CD8-positive, alpha-beta memory T cell (primary cell): ENCODE measurements at regions not wholly inside any gene's neighbourhood (a gene's known extent, or its start where the extent isn't known, plus 50 kb on each side); places are given as distances from the start of the nearest gene placed in this dataset.

Experiments used
- CTCF ChIA-PET: fragments of 350-600 bp; sonication (Branson Sonifier 250); formaldehyde crosslinking; loops from one replicate; lab custom pipeline; 2021; ENCODE audit warnings: antibody characterized with exemption; lab: Charles Lee
- POLR2A ChIA-PET: fragments of 350-600 bp; sonication (Branson Sonifier 250); formaldehyde crosslinking; loops from one replicate; lab custom pipeline; 2021; ENCODE audit warnings: antibody characterized with exemption; lab: Charles Lee
- DNase-seq, 5 donors: peaks; one replicate each; pipeline versions ENCODE4 v3.0.0 to v3.0.0-alpha.2; 2020 to 2022; ENCODE audit warnings: mixed read lengths in 1 of 5
- H3K27ac ChIP-seq: one replicate; pipeline ENCODE4 v1.7.0; 2013; ENCODE audit warnings: low read depth, mild to moderate bottlenecking, low read length, moderate library complexity
- H3K27me3 ChIP-seq: 2 replicates; pipeline ENCODE4 v1.7.0; 2013; ENCODE audit warnings: low read length, mild to moderate bottlenecking; ENCODE audit not compliant: insufficient read depth, poor library complexity, severe bottlenecking
- H3K36me3 ChIP-seq: 2 replicates; pipeline ENCODE4 v1.7.0; 2013; ENCODE audit warnings: mild to moderate bottlenecking, low read length, moderate library complexity; ENCODE audit not compliant: insufficient read depth
- H3K4me1 ChIP-seq: 2 replicates; pipeline ENCODE4 v1.7.0; 2013; ENCODE audit warnings: mild to moderate bottlenecking, low read length, moderate library complexity; ENCODE audit not compliant: insufficient read depth
- H3K4me3 ChIP-seq: 2 replicates; pipeline ENCODE4 v1.7.0; 2013; ENCODE audit warnings: mild to moderate bottlenecking, low read length
- H3K9me3 ChIP-seq: 2 replicates; pipeline ENCODE4 v1.7.0; 2013; ENCODE audit warnings: mild to moderate bottlenecking, low read length
- H3K27ac Mint-ChIP-seq, 8 donors: one replicate each; pipeline ENCODE4 v1.8.0; 2020 to 2021; ENCODE audit warnings: mixed read lengths in 8 of 8, mild to moderate bottlenecking in 6 of 8, inconsistent platforms in 3 of 8, moderate library complexity in 3 of 8
- H3K27me3 Mint-ChIP-seq, 2 donors: one replicate each; pipeline ENCODE4 v1.8.0; 2020 to 2021; ENCODE audit warnings: mixed read lengths in 2 of 2, mild to moderate bottlenecking in 1 of 2, moderate library complexity in 1 of 2
- H3K36me3 Mint-ChIP-seq, 3 donors: one replicate each; pipeline ENCODE4 v1.8.0; 2020 to 2021; ENCODE audit warnings: mixed read lengths in 3 of 3, inconsistent platforms in 1 of 3, mild to moderate bottlenecking in 1 of 3
- H3K4me1 Mint-ChIP-seq, 3 donors: one replicate each; pipeline ENCODE4 v1.8.0; 2020 to 2021; ENCODE audit warnings: mixed read lengths in 3 of 3, inconsistent platforms in 1 of 3, mild to moderate bottlenecking in 1 of 3
- H3K4me3 Mint-ChIP-seq, 7 donors: one replicate each; pipeline ENCODE4 v1.8.0; 2020 to 2021; ENCODE audit warnings: mixed read lengths in 7 of 7, mild to moderate bottlenecking in 6 of 7, moderate library complexity in 4 of 7, inconsistent platforms in 2 of 7
- H3K9me3 Mint-ChIP-seq, 5 donors: one replicate each; pipeline ENCODE4 v1.8.0; 2020 to 2022; ENCODE audit warnings: mixed read lengths in 5 of 5, mild to moderate bottlenecking in 3 of 5, moderate library complexity in 2 of 5, inconsistent platforms in 1 of 5

- no peaks in the 10 kb centered on the region for H3K9me3 ChIP-seq
- no peak overlapping the region for H3K27ac ChIP-seq
- Mint-ChIP-seq H3K9me3 (peaks cover 2 to 16% (median 7%) of the 10 kb centered on the region in 5 donors), H3K36me3 (no peaks in the 10 kb centered on the region), H3K27ac (no peak overlapping the region), H3K4me3 (no peak overlapping the region), H3K27me3 (no peaks in the 10 kb centered on the region), H3K4me1 (no peaks in the 10 kb centered on the region)
- ChIA-PET CTCF (no interaction called here), POLR2A (no interaction called here)
- no peaks in the 10 kb centered on the region for H3K36me3 ChIP-seq
- no peaks in the 10 kb centered on the region for H3K4me1 ChIP-seq
- H3K27me3 ChIP-seq = no peaks in the 10 kb centered on the region
- DNase-seq = no peak
- H3K4me3 ChIP-seq = no peak overlapping the region
Measured at GRCh38 chr6:74870403-74870802, 335.4 kb downstream of the COL12A1 start.

- no peaks in the 10 kb centered on the region for H3K27me3 ChIP-seq
- H3K4me1 Mint-ChIP-seq = no peaks in the 10 kb centered on the region
- no peak for DNase-seq
- ChIA-PET CTCF (no interaction called here), POLR2A (no interaction called here)
- peaks cover 0 to 17% (median 3%) of the 10 kb centered on the region in 5 donors for H3K9me3 Mint-ChIP-seq
- H3K4me1 ChIP-seq = no peaks in the 10 kb centered on the region
- no peak overlapping the region for H3K4me3 Mint-ChIP-seq
- no peak overlapping the region for H3K27ac Mint-ChIP-seq
- no peak overlapping the region for H3K27ac ChIP-seq
- H3K36me3 ChIP-seq = no peaks in the 10 kb centered on the region
- no peaks in the 10 kb centered on the region for H3K36me3 Mint-ChIP-seq
- no peaks in the 10 kb centered on the region for H3K9me3 ChIP-seq
- no peaks in the 10 kb centered on the region for H3K27me3 Mint-ChIP-seq
- no peak overlapping the region for H3K4me3 ChIP-seq
Measured at GRCh38 chr6:74867291-74867690, 338.6 kb downstream of the COL12A1 start.

GRCh38 chr6:74863968-74864367 is 341.9 kb downstream of the COL12A1 start:
- H3K36me3 ChIP-seq = no peaks in the 10 kb centered on the region
- no peak for DNase-seq
- H3K9me3 ChIP-seq = no peaks in the 10 kb centered on the region
- H3K4me1 Mint-ChIP-seq = no peaks in the 10 kb centered on the region
- no peaks in the 10 kb centered on the region for H3K36me3 Mint-ChIP-seq
- no peak overlapping the region for H3K4me3 Mint-ChIP-seq
- H3K27me3 ChIP-seq = no peaks in the 10 kb centered on the region
- no peaks in the 10 kb centered on the region for H3K4me1 ChIP-seq
- POLR2A ChIA-PET = no interaction called here
- H3K4me3 ChIP-seq = no peak overlapping the region
- CTCF ChIA-PET = no interaction called here
- no peaks in the 10 kb centered on the region for H3K27me3 Mint-ChIP-seq
- H3K27ac Mint-ChIP-seq = no peak overlapping the region
- no peak overlapping the region for H3K27ac ChIP-seq
- peaks cover 0 to 17% (median 0%) of the 10 kb centered on the region in 5 donors for H3K9me3 Mint-ChIP-seq

- H3K9me3 ChIP-seq = no peaks in the 10 kb centered on the region
- no peaks in the 10 kb centered on the region for H3K27me3 ChIP-seq
- H3K9me3 Mint-ChIP-seq = peaks cover 0 to 6% (median 0%) of the 10 kb centered on the region in 5 donors
- POLR2A ChIA-PET = no interaction called here
- H3K4me3 Mint-ChIP-seq = no peak overlapping the region
- no peak overlapping the region for H3K27ac ChIP-seq
- no peaks in the 10 kb centered on the region for H3K27me3 Mint-ChIP-seq
- no peak overlapping the region for H3K27ac Mint-ChIP-seq
- no peaks in the 10 kb centered on the region for H3K36me3 ChIP-seq
- CTCF ChIA-PET = no interaction called here
- no peak overlapping the region for H3K4me3 ChIP-seq
- no peak for DNase-seq
- H3K4me1 Mint-ChIP-seq = no peaks in the 10 kb centered on the region
- no peaks in the 10 kb centered on the region for H3K36me3 Mint-ChIP-seq
- no peaks in the 10 kb centered on the region for H3K4me1 ChIP-seq
Measured at GRCh38 chr6:74860456-74860855, 345.4 kb downstream of the COL12A1 start.

DNA sequence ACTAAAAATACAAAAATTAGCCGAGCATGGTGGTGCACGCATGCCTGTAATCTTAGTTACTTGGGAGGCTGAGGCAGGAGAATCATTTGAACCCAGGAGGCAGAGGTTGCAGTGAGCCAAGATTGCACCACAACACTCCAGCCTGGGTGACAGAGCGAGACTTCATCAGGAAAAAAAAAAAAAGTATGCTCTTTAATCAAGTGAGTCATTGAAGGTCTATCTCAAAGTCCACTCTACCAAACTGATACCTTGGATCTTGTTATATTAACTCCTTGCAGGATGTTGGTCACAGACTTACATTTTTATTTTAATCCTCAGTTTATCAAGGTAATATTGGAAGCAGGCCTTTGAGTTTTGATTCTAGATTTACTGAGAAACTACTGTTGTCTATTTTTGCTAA is 348.7 kb downstream of the COL12A1 start:
- Histone ChIP-seq H3K9me3 (no peaks in the 10 kb centered on the region), H3K4me1 (no peaks in the 10 kb centered on the region), H3K4me3 (no peak overlapping the region), H3K27me3 (no peaks in the 10 kb centered on the region), H3K36me3 (no peaks in the 10 kb centered on the region), H3K27ac (no peak overlapping the region)
- Mint-ChIP-seq H3K4me1 (no peaks in the 10 kb centered on the region), H3K9me3 (peaks cover 0 to 8% (median 0%) of the 10 kb centered on the region in 5 donors), H3K27me3 (no peaks in the 10 kb centered on the region), H3K36me3 (no peaks in the 10 kb centered on the region), H3K4me3 (no peak overlapping the region), H3K27ac (no peak overlapping the region)
- ChIA-PET CTCF (no interaction called here), POLR2A (no interaction called here)
- no peak for DNase-seq

DNA sequence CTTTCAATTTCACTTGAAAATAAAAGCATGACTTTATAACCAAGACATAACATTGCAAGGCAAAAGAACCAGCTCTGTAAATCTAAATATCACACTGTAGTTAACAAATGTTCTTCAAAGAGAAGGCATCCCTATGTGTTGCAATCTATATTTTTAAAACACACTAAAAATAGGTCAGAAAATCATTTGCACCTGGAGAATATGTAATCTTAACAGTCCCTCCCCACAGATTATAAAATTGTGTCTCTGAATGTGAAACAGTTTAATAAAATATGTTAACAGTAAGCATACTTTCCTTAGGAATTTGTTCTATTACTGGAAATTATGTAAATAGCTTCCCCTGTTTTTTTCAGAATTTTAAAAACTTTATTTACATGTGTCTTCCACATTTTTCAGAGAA is 351.9 kb downstream of the COL12A1 start:
- H3K36me3 Mint-ChIP-seq = no peaks in the 10 kb centered on the region
- H3K36me3 ChIP-seq = no peaks in the 10 kb centered on the region
- H3K4me3 ChIP-seq = no peak overlapping the region
- no peaks in the 10 kb centered on the region for H3K4me1 ChIP-seq
- no peak overlapping the region for H3K27ac ChIP-seq
- H3K4me1 Mint-ChIP-seq = no peaks in the 10 kb centered on the region
- ChIA-PET CTCF (no interaction called here), POLR2A (no interaction called here)
- H3K4me3 Mint-ChIP-seq = no peak overlapping the region
- no peaks in the 10 kb centered on the region for H3K27me3 Mint-ChIP-seq
- H3K27me3 ChIP-seq = no peaks in the 10 kb centered on the region
- no peak for DNase-seq
- H3K27ac Mint-ChIP-seq = no peak overlapping the region
- peaks cover 0 to 15% (median 0%) of the 10 kb centered on the region in 5 donors for H3K9me3 Mint-ChIP-seq
- no peaks in the 10 kb centered on the region for H3K9me3 ChIP-seq

DNA sequence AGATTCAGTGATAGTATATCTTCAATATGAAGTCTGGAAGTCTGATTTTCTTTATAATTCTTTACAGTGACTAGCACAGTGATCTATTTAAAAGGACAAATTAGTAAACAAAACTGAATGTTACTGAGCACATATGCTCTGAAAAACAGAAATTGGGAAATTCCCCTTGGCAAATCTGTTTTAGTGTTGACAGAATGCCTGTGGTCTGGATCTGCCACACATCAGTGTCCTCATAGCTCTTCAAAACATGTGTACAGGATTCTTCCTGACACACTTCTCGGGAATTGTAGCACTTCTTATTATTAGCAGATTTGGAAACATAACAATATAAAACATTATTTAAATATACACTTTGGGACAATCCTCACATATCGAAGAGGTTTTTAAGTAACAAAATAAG is 354.3 kb downstream of the COL12A1 start:
- H3K27ac ChIP-seq = no peak overlapping the region
- Mint-ChIP-seq H3K4me1 (no peaks in the 10 kb centered on the region), H3K4me3 (no peak overlapping the region), H3K36me3 (no peaks in the 10 kb centered on the region), H3K9me3 (peaks cover 0 to 18% (median 0%) of the 10 kb centered on the region in 5 donors), H3K27me3 (no peaks in the 10 kb centered on the region), H3K27ac (no peak overlapping the region)
- no peaks in the 10 kb centered on the region for H3K27me3 ChIP-seq
- H3K9me3 ChIP-seq = no peaks in the 10 kb centered on the region
- H3K4me1 ChIP-seq = no peaks in the 10 kb centered on the region
- ChIA-PET POLR2A (no interaction called here), CTCF (no interaction called here)
- H3K36me3 ChIP-seq = no peaks in the 10 kb centered on the region
- H3K4me3 ChIP-seq = no peak overlapping the region
- no peak for DNase-seq

GRCh38 chr6:74840953-74841352 is 364.9 kb downstream of the COL12A1 start:
- Histone ChIP-seq H3K36me3 (no peaks in the 10 kb centered on the region), H3K27me3 (no peaks in the 10 kb centered on the region), H3K4me1 (no peaks in the 10 kb centered on the region), H3K4me3 (no peak overlapping the region), H3K27ac (no peak overlapping the region), H3K9me3 (no peaks in the 10 kb centered on the region)
- peaks cover 0 to 26% (median 7%) of the 10 kb centered on the region in 5 donors for H3K9me3 Mint-ChIP-seq
- CTCF ChIA-PET = no interaction called here
- POLR2A ChIA-PET = no interaction called here
- H3K4me3 Mint-ChIP-seq = no peak overlapping the region
- H3K4me1 Mint-ChIP-seq = no peaks in the 10 kb centered on the region
- no peak for DNase-seq
- H3K36me3 Mint-ChIP-seq = no peaks in the 10 kb centered on the region
- no peak overlapping the region for H3K27ac Mint-ChIP-seq
- no peaks in the 10 kb centered on the region for H3K27me3 Mint-ChIP-seq

DNA sequence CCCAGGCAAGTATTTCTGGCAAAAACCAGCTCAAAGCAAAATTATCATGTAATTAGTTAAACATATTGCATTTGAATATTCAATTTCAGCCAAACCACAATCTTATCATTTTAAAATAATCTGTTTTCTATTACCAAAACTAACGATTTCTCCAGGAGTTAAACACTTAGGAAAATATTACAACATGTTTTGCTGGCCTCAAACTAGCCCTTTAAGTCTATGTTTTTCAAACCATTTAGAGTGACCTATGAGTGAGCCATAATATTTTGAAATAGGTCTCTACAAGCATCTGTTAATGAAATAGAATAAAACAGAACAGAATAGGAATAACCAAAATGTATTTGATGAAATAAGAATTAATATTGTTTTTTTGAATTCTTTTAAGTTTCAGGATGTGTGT is 370.9 kb downstream of the COL12A1 start:
- Mint-ChIP-seq H3K4me3 (no peak overlapping the region), H3K27me3 (peaks cover 0 to 1% of the 10 kb centered on the region in 2 donors), H3K9me3 (peaks cover 0 to 20% (median 6%) of the 10 kb centered on the region in 5 donors), H3K4me1 (no peaks in the 10 kb centered on the region), H3K27ac (no peak overlapping the region), H3K36me3 (no peaks in the 10 kb centered on the region)
- Histone ChIP-seq H3K27ac (no peak overlapping the region), H3K4me3 (no peak overlapping the region), H3K4me1 (no peaks in the 10 kb centered on the region), H3K27me3 (no peaks in the 10 kb centered on the region), H3K9me3 (no peaks in the 10 kb centered on the region), H3K36me3 (no peaks in the 10 kb centered on the region)
- ChIA-PET CTCF (no interaction called here), POLR2A (no interaction called here)
- no peak for DNase-seq
